Breast epithelium (tissue), 4 donors: ENCODE measurements at regions not wholly inside any gene's neighbourhood (a gene's known extent, or its start where the extent isn't known, plus 50 kb on each side); places are given as distances from the start of the nearest gene placed in this dataset.

ENCODE experiments used
- DNase-seq, 2 donors: peaks; one replicate each; pipeline ENCODE4 v3.0.0-alpha.2; 2019; ENCODE audit warnings: low spot score in 2 of 2
- H3K27ac ChIP-seq, 2 donors: fragments of 200-600 bp; sonication (generic) in 1 of 2; one replicate each; pipeline ENCODE4 v1.5.1; 2016 to 2019; ENCODE audit warnings: mild to moderate bottlenecking in 1 of 2
- H3K27me3 ChIP-seq, 2 donors: fragments of 200-600 bp; sonication (generic) in 1 of 2; one replicate each; pipeline versions ENCODE4 v1.5.1 to v1.6.0; 2017 to 2019; ENCODE audit warnings: control low read depth in 1 of 2, mild to moderate bottlenecking in 1 of 2
- H3K36me3 ChIP-seq: fragments of 200-600 bp; one replicate; pipeline ENCODE4 v1.5.1; 2019
- H3K4me1 ChIP-seq, 2 donors: fragments of 200-600 bp; sonication (generic); one replicate each; pipeline ENCODE4 v1.5.1; 2016 to 2019; ENCODE audit warnings: control low read depth in 1 of 2
- H3K4me3 ChIP-seq, 3 donors: fragments of 200-600 bp; sonication (generic); 1 replicate in 2 of 3; 2 replicates in 1 of 3; pipeline ENCODE4 v1.5.1; 2016 to 2019; ENCODE audit warnings: mild to moderate bottlenecking in 3 of 3, moderate library complexity in 2 of 3
- H3K9me3 ChIP-seq, 2 donors: fragments of 200-600 bp; sonication (generic) in 1 of 2; one replicate each; pipeline ENCODE4 v1.5.1; 2016 to 2019; ENCODE audit warnings: control low read depth in 1 of 2
- POLR2A ChIP-seq: fragments of 450-650 bp; IDR thresholded peaks from one replicate; pipeline ENCODE4 v1.6.1; 2016; ENCODE audit warnings: antibody characterized with exemption, mild to moderate bottlenecking, moderate library complexity
- POLR2AphosphoS5 ChIP-seq, 3 donors: sonication (generic); formaldehyde crosslinking; IDR thresholded peaks; one replicate each; pipeline ENCODE4 v1.6.1; 2017; ENCODE audit warnings: antibody characterized with exemption in 3 of 3
- intact Hi-C: fragments of 100-400 bp; cut with DNase I; formaldehyde crosslinking; loops from one replicate; pipeline ENCODE4 v1.15.1; 2023; ENCODE audit warnings: low total_unique reads
- TF ChIP-seq, protein P1 (sequence below), 3 donors: fragments of 450-650 bp; IDR thresholded peaks; one replicate each; pipeline ENCODE4 v1.5.1; 2016 to 2017; ENCODE audit warnings: antibody characterized with exemption in 3 of 3, mild to moderate bottlenecking in 3 of 3, moderate library complexity in 3 of 3

GRCh38 chr4:186957952-186958555, 234.4 kb upstream of the FAT1 start:
- Histone ChIP-seq H3K4me1 (no peaks in the 10 kb centered on the region), H3K27me3 (no peaks in the 10 kb centered on the region), H3K9me3 (no peaks in the 10 kb centered on the region), H3K4me3 (no peak overlapping the region), H3K27ac (no peak overlapping the region), H3K36me3 (no peaks in the 10 kb centered on the region)
- DNase-seq = no peak
- no peak for TF ChIP-seq POLR2AphosphoS5 (IDR thresholded peaks at IDR 0.05)
- no peak for TF ChIP-seq POLR2A
- intact Hi-C loops = no loop called here

DNA sequence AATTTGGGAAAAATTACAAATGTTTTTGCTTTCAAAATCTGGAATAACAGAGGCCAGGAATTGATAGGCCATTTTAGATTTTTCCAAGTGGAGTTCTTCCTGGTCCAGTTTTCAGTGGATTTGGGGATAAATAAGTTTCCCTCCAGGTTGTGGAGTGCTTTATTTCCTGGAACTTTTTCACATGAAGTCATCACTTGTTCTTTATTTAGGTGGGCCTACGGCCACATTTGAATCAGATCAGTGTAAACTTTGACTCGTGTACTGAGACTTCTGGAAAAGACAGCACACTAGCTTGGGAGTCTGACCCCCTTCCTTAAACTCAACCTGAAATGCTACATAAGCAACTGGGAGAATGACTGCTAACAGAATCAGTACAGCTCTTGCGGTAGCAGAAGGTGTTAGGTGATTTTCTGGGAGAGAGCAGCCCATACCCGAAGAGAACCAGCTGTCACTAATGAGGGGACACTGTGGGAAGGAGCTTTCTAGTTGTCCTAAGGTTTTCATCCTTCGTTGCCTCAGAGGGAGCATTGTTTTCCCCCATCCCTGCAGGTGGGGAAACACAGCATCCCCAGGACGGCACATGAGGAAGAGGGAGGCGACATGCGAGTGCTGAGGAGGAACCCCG, 235.2 kb upstream of the FAT1 start:
- TF ChIP-seq, protein P1, sequence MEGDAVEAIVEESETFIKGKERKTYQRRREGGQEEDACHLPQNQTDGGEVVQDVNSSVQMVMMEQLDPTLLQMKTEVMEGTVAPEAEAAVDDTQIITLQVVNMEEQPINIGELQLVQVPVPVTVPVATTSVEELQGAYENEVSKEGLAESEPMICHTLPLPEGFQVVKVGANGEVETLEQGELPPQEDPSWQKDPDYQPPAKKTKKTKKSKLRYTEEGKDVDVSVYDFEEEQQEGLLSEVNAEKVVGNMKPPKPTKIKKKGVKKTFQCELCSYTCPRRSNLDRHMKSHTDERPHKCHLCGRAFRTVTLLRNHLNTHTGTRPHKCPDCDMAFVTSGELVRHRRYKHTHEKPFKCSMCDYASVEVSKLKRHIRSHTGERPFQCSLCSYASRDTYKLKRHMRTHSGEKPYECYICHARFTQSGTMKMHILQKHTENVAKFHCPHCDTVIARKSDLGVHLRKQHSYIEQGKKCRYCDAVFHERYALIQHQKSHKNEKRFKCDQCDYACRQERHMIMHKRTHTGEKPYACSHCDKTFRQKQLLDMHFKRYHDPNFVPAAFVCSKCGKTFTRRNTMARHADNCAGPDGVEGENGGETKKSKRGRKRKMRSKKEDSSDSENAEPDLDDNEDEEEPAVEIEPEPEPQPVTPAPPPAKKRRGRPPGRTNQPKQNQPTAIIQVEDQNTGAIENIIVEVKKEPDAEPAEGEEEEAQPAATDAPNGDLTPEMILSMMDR (IDR thresholded peaks at IDR 0.05) = no peak
- no peak for TF ChIP-seq POLR2A
- Histone ChIP-seq H3K4me3 (no peak overlapping the region), H3K9me3 (no peaks in the 10 kb centered on the region), H3K27ac (no peak overlapping the region), H3K27me3 (no peaks in the 10 kb centered on the region), H3K36me3 (no peaks in the 10 kb centered on the region), H3K4me1 (no peaks in the 10 kb centered on the region)
- DNase-seq = no peak
- intact Hi-C loops = no loop called here

DNA sequence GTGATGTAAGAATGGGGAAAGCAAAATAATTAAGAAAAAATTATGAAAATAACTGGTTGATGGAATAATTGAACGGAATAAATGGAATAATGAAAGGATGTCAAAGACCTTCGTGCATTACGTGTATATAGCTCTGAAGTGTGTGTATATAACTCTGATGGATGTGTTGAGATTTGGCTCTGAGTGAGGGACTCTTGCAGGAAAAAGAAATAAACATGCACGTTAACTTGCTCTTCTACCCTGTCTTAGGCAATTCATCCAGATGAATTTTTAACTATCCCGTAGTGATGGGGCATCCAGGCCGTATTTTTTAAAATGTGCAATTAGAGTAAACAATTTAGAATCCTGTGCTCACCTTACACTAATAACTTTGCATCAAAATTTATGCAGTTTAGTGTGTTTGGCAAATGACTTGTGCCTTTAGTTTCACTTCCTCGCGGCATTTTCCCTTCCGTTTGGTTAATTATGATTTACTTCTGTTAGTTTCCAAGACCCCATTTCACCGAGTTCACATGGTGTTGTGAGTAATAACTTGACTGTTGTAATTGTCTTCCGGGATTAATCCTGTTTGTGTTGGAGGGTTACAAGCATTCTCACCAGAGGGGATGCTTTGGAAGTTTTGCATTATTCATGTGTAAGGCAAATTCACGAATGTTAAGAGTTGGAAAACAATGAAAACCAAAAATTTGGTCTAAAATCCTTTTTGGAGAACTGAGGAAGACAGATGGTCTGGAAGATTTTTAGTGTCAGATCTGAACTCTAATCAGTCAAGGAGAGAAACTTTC, 256.5 kb upstream of the FAT1 start:
- Histone ChIP-seq H3K4me1 (no peaks in the 10 kb centered on the region), H3K27me3 (no peaks in the 10 kb centered on the region), H3K4me3 (no peak overlapping the region), H3K36me3 (no peaks in the 10 kb centered on the region), H3K27ac (no peak overlapping the region), H3K9me3 (no peaks in the 10 kb centered on the region)
- no peak for DNase-seq
- intact Hi-C loops = loop anchor here (10.0 kb wide), 1 partner anchor 435 kb away; no protein-coding TSS in a partner anchor
- TF ChIP-seq, protein P1 (IDR thresholded peaks at IDR 0.05) = no peak
- no peak for TF ChIP-seq POLR2A

GRCh38 chr4:186981161-186981560, 257.5 kb upstream of the FAT1 start:
- TF ChIP-seq, protein P1 (IDR thresholded peaks at IDR 0.05) = no peak
- intact Hi-C loops = loop anchor here (10.0 kb wide), 1 partner anchor 434 kb away; no protein-coding TSS in a partner anchor
- Histone ChIP-seq H3K4me3 (no peak overlapping the region), H3K4me1 (no peaks in the 10 kb centered on the region), H3K9me3 (no peaks in the 10 kb centered on the region), H3K36me3 (no peaks in the 10 kb centered on the region), H3K27me3 (no peaks in the 10 kb centered on the region), H3K27ac (no peak overlapping the region)
- no peak for DNase-seq

GRCh38 chr4:186982160-186982559, 258.5 kb upstream of the FAT1 start:
- TF ChIP-seq POLR2AphosphoS5 (IDR thresholded peaks at IDR 0.05) (no peak), POLR2A (no peak)
- TF ChIP-seq, protein P1 (IDR thresholded peaks at IDR 0.05) = no peak
- H3K36me3 ChIP-seq = no peaks in the 10 kb centered on the region
- no peak overlapping the region for H3K27ac ChIP-seq
- no peak for DNase-seq
- no peak overlapping the region for H3K4me3 ChIP-seq
- no peaks in the 10 kb centered on the region for H3K27me3 ChIP-seq
- no peaks in the 10 kb centered on the region for H3K4me1 ChIP-seq
- H3K9me3 ChIP-seq = no peaks in the 10 kb centered on the region
- intact Hi-C loops = loop anchor here (10.0 kb wide), 1 partner anchor 433 kb away; no protein-coding TSS in a partner anchor
